Spleen (tissue), 11 donors: ENCODE measurements at regions not wholly inside any gene's neighbourhood (a gene's known extent, or its start where the extent isn't known, plus 50 kb on each side); places are given as distances from the start of the nearest gene placed in this dataset.

Experiments
- DNase-seq: peaks from one replicate; pipeline ENCODE4 v3.0.0-alpha.2; 2020
- H3K27ac ChIP-seq, 8 donors: fragments of 200-600 bp; sonication (generic) in 7 of 8; 1 replicate in 4 of 8; 2 replicates in 4 of 8; pipeline versions ENCODE4 v1.5.0 to v1.8.0; 2016 to 2021; ENCODE audit warnings: inconsistent platforms in 4 of 8, mild to moderate bottlenecking in 4 of 8, moderate library complexity in 1 of 8
- H3K27me3 ChIP-seq, 7 donors: fragments of 200-600 bp; sonication (generic) in 6 of 7; replicated peaks in 1 of 7; 1 replicate in 4 of 7; 2 replicates in 3 of 7; pipeline versions ENCODE4 v1.5.0 to v1.8.0; 2016 to 2021; ENCODE audit warnings: inconsistent platforms in 3 of 7, mild to moderate bottlenecking in 1 of 7
- H3K36me3 ChIP-seq, 6 donors: fragments of 200-600 bp; sonication (generic) in 5 of 6; 1 replicate in 4 of 6; 2 replicates in 2 of 6; pipeline versions ENCODE4 v1.5.0 to v1.8.0; 2016 to 2021; ENCODE audit warnings: inconsistent platforms in 2 of 6
- H3K4me1 ChIP-seq, 6 donors: fragments of 200-600 bp; sonication (generic) in 5 of 6; 1 replicate in 3 of 6; 2 replicates in 3 of 6; pipeline versions ENCODE4 v1.5.0 to v1.8.0; 2016 to 2021; ENCODE audit warnings: inconsistent platforms in 3 of 6
- H3K4me3 ChIP-seq, 8 donors: fragments of 200-600 bp; sonication (generic) in 7 of 8; 1 replicate in 4 of 8; 2 replicates in 4 of 8; pipeline versions ENCODE4 v1.5.0 to v1.8.0; 2016 to 2021; ENCODE audit warnings: inconsistent platforms in 4 of 8, mild to moderate bottlenecking in 4 of 8, moderate library complexity in 2 of 8
- H3K9me3 ChIP-seq, 8 donors: fragments of 200-600 bp; sonication (generic) in 7 of 8; 1 replicate in 4 of 8; 2 replicates in 4 of 8; pipeline versions ENCODE4 v1.5.0 to v1.8.0; 2016 to 2021; ENCODE audit warnings: inconsistent platforms in 4 of 8
- CTCF ChIP-seq, 11 experiments: fragments of 200-600 bp in 7 of 11; fragments of 450-650 bp in 4 of 11; sonication (generic) in 4 of 11; IDR thresholded peaks in 8 of 11; conservative IDR thresholded peaks in 3 of 11; 1 replicate in 7 of 11; 2 replicates in 4 of 11; pipeline versions ENCODE4 v1.4.0 to v1.8.0; 2016 to 2021; ENCODE audit warnings: antibody characterized with exemption in 11 of 11, inconsistent platforms in 4 of 11, mild to moderate bottlenecking in 1 of 11
- POLR2A ChIP-seq, 3 donors: fragments of 450-650 bp; IDR thresholded peaks; one replicate each; pipeline ENCODE4 v1.5.1; 2017; ENCODE audit warnings: antibody characterized with exemption in 3 of 3, mild to moderate bottlenecking in 1 of 3
- POLR2AphosphoS5 ChIP-seq, 3 donors: sonication (generic); formaldehyde crosslinking; IDR thresholded peaks; one replicate each; pipeline ENCODE4 v1.5.1; 2017; ENCODE audit warnings: antibody characterized with exemption in 3 of 3
- WGBS, 5 donors: extraction: QIAGEN DNeasy Blood & Tissue Kit in 3 of 5; methylation state at CpG; one replicate each; pipeline versions ENCODE4 v1.1.5 to v1.1.7; 2013 to 2018; 5-methylcytosine and 5-hydroxymethylcytosine counted together
- intact Hi-C: fragments of 100-400 bp; cut with DNase I; formaldehyde crosslinking; loops from one replicate; pipeline ENCODE4 v1.15.0; 2023; ENCODE audit warnings: low total_unique reads
- donor health status: healthy with polysubstance abuse.
- donor health status: DM: no; HTN: no; CAD: no; lungs with moderate emphysema.
- donor health status: DM: no; HTN: no; CAD: no.
- donor health status: Bipolar disorder and iron deficiency.
- donor health status: healthy.
- donor health status: DM: no; HTN: no; CAD: no.
- donor health status: DM: yes; HTN: yes; CAD: no.

DNA sequence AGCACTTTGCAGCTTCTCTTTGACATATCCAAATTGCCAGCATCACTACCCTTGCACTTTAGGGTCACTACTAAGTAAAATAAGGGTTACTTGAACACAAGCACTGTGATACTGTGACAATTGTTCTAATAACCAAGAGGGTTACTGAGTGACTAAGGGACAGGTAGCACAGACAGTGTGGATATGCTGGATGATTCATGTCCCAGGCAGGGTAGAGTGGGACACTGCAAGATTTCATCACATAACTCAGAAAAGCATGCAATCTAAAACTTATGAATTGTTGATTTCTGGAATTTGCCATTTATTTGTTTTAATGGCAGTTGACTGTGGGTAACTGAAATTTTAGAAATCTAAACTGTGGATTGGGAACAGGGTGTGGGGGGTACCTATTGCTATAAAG, 218.8 kb downstream of the KITLG start:
- no peak for DNase-seq
- peaks cover 0 to 14% (median 2%) of the 10 kb centered on the region in 8 donors for H3K9me3 ChIP-seq
- H3K36me3 ChIP-seq = no peaks in the 10 kb centered on the region
- no peaks in the 10 kb centered on the region for H3K27me3 ChIP-seq
- H3K4me3 ChIP-seq = no peak overlapping the region
- H3K27ac ChIP-seq = no peak overlapping the region
- no peak for TF ChIP-seq POLR2A (IDR thresholded peaks at IDR 0.05)
- TF ChIP-seq POLR2AphosphoS5 (IDR thresholded peaks at IDR 0.05) = no peak
- no peak for TF ChIP-seq CTCF (IDR thresholded peaks at IDR 0.05 in 8 of 11, conservative IDR thresholded peaks at IDR 0.05 in 3 of 11)
- intact Hi-C loops = no loop called here
- H3K4me1 ChIP-seq = no peaks in the 10 kb centered on the region

DNA sequence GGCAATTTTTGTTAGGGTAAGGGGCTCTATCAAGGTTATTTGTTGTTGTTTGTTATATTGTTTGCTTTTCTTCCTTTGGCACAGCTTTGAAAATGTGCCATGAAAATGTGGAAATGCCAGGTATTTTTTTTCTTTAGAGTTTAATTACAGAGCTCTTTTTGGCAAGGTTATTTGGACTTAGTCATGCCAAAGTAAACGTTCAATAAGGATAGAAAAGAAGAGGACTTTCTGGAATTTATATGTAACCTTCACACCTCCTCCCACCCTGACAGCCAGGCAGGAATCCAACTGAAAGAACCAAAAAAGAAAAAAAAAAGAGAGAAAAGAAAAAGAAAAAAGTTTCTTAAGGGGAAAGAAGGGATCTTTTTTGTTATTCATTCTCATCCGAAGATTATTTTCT, 217.8 kb downstream of the KITLG start:
- TF ChIP-seq CTCF (IDR thresholded peaks at IDR 0.05 in 8 of 11, conservative IDR thresholded peaks at IDR 0.05 in 3 of 11) (no peak), POLR2A (IDR thresholded peaks at IDR 0.05) (no peak), POLR2AphosphoS5 (IDR thresholded peaks at IDR 0.05) (no peak)
- Histone ChIP-seq H3K27ac (no peak overlapping the region), H3K9me3 (peaks cover 0 to 14% (median 2%) of the 10 kb centered on the region in 8 donors), H3K36me3 (no peaks in the 10 kb centered on the region), H3K4me3 (no peak overlapping the region), H3K4me1 (peaks cover 0 to 3% (median 0%) of the 10 kb centered on the region in 6 donors), H3K27me3 (no peaks in the 10 kb centered on the region)
- 61 to 66% (median 61%) methylated on average over 2 of the region's 2 CpGs for WGBS, 5 donors
- intact Hi-C loops = no loop called here
- DNase-seq = no peak

GRCh38 chr12:88365403-88365802, 214.9 kb downstream of the KITLG start:
- no peak overlapping the region for H3K27ac ChIP-seq
- no peak overlapping the region for H3K4me3 ChIP-seq
- H3K9me3 ChIP-seq = no peaks in the 10 kb centered on the region
- no peaks in the 10 kb centered on the region for H3K36me3 ChIP-seq
- no peak for TF ChIP-seq POLR2A (IDR thresholded peaks at IDR 0.05)
- no peak for TF ChIP-seq POLR2AphosphoS5 (IDR thresholded peaks at IDR 0.05)
- TF ChIP-seq CTCF (IDR thresholded peaks at IDR 0.05 in 8 of 11, conservative IDR thresholded peaks at IDR 0.05 in 3 of 11) = no peak
- no peak for DNase-seq
- intact Hi-C loops = no loop called here
- no peaks in the 10 kb centered on the region for H3K27me3 ChIP-seq
- H3K4me1 ChIP-seq = peaks cover 0 to 3% (median 0%) of the 10 kb centered on the region in 6 donors
- 79 to 90% (median 86%) methylated on average over 3 of the region's 3 CpGs for WGBS, 5 donors

GRCh38 chr12:88366101-88366500, 214.2 kb downstream of the KITLG start:
- Histone ChIP-seq H3K9me3 (no peaks in the 10 kb centered on the region), H3K27me3 (no peaks in the 10 kb centered on the region), H3K4me3 (no peak overlapping the region), H3K4me1 (peaks cover 0 to 3% (median 0%) of the 10 kb centered on the region in 6 donors), H3K27ac (no peak overlapping the region), H3K36me3 (no peaks in the 10 kb centered on the region)
- TF ChIP-seq CTCF (IDR thresholded peaks at IDR 0.05 in 8 of 11, conservative IDR thresholded peaks at IDR 0.05 in 3 of 11) (no peak), POLR2AphosphoS5 (IDR thresholded peaks at IDR 0.05) (no peak), POLR2A (IDR thresholded peaks at IDR 0.05) (no peak)
- 86 to 95% (median 90%) methylated on average over 4 of the region's 4 CpGs for WGBS, 5 donors
- DNase-seq = no peak
- intact Hi-C loops = no loop called here
